ENCODE measurements at regions not wholly inside any gene's neighbourhood (a gene's known extent, or its start where the extent isn't known, plus 50 kb on each side); places are given as distances from the start of the nearest gene placed in this dataset.
A peak's percentile ranks its signal among the peaks of the same experiment; 100 is the strongest.

- TF ChIP-seq CTCF (IDR thresholded peaks at IDR 0.05) = peak in 3 of 4 experiments; percentile 45 to 59 (median 50)
- no peak for TF ChIP-seq POLR2AphosphoS5 (IDR thresholded peaks at IDR 0.05)
These were observed 57.6 kb upstream of the SLC6A11 start for GRCh38 chr3:10758304-10759037.
